A673 (cell line): ENCODE measurements at regions not wholly inside any gene's neighbourhood (a gene's known extent, or its start where the extent isn't known, plus 50 kb on each side); places are given as distances from the start of the nearest gene placed in this dataset.

Experiments
- CTCF ChIP-seq: fragments of 300-800, 200-600 bp; sonication (generic); conservative IDR thresholded peaks from 2 replicates; pipeline ENCODE4 v1.5.1; 2017; ENCODE audit warnings: low read depth, mild to moderate bottlenecking, antibody characterized with exemption, low read length, moderate library complexity, mixed read lengths
- EZH2 ChIP-seq: fragments of 200-600 bp; sonication (generic); IDR thresholded peaks from 2 replicates; pipeline ENCODE4 v1.6.1; 2017; ENCODE audit warnings: borderline replicate concordance, low read depth, mild to moderate bottlenecking, mixed read lengths, antibody characterized with exemption, low read length; ENCODE audit not compliant: poor library complexity, severe bottlenecking

- TF ChIP-seq CTCF, result no peak
- no peak for TF ChIP-seq EZH2
Observed at GRCh38 chr10:90577569-90577968, 280.3 kb downstream of the HTR7 start.
